ENCODE measurements at regions not wholly inside any gene's neighbourhood (a gene's known extent, or its start where the extent isn't known, plus 50 kb on each side); places are given as distances from the start of the nearest gene placed in this dataset.

DNA sequence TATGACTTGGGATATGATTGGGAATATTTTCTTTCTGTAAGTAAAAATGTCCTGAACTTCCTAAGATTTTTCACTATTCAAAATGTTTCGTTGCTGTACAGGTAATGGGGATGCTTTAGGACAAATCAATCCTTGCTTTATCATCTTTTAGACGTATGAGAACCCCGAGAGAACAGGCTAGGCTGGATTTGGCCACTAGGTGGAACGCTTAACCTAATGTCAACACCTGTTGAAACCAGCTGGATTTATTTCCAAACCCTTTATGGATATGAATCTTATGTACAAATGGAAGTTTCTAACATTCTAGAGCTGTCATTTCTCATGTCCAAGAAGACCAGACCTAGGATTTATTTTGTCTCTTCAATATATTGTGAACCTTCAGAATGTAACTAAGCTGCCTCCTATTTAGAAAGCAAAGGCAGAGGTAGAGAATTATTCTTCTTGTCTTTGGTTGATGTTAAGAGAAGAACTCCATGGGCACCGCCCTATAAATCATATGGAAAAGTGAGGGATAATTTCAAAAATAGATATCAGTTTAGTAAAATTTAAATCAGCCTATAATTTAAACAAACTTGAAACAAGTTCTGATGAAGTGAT lies 96.7 kb downstream of the PMAIP1 start (continued):
- TF ChIP-seq, protein P1, sequence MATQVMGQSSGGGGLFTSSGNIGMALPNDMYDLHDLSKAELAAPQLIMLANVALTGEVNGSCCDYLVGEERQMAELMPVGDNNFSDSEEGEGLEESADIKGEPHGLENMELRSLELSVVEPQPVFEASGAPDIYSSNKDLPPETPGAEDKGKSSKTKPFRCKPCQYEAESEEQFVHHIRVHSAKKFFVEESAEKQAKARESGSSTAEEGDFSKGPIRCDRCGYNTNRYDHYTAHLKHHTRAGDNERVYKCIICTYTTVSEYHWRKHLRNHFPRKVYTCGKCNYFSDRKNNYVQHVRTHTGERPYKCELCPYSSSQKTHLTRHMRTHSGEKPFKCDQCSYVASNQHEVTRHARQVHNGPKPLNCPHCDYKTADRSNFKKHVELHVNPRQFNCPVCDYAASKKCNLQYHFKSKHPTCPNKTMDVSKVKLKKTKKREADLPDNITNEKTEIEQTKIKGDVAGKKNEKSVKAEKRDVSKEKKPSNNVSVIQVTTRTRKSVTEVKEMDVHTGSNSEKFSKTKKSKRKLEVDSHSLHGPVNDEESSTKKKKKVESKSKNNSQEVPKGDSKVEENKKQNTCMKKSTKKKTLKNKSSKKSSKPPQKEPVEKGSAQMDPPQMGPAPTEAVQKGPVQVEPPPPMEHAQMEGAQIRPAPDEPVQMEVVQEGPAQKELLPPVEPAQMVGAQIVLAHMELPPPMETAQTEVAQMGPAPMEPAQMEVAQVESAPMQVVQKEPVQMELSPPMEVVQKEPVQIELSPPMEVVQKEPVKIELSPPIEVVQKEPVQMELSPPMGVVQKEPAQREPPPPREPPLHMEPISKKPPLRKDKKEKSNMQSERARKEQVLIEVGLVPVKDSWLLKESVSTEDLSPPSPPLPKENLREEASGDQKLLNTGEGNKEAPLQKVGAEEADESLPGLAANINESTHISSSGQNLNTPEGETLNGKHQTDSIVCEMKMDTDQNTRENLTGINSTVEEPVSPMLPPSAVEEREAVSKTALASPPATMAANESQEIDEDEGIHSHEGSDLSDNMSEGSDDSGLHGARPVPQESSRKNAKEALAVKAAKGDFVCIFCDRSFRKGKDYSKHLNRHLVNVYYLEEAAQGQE (IDR thresholded peaks at IDR 0.05; ENCODE audit: borderline replicate concordance) = peak; percentile 71; the same call in 1 of the 2 replicates
- TF ChIP-seq, protein P1 (CRISPR knock-in tag; IDR thresholded peaks at IDR 0.05; ENCODE audit: low read depth) = no peak
- TF ChIP-seq RFX5 (IDR thresholded peaks at IDR 0.05; ENCODE audit: low read depth, low read length) (no peak), ZBTB34 (CRISPR knock-in tag; IDR thresholded peaks at IDR 0.05) (no peak), MTA1 (IDR thresholded peaks at IDR 0.05; ENCODE audit: borderline replicate concordance) (no peak), CHCHD3 (CRISPR knock-in tag; IDR thresholded peaks at IDR 0.05) (no peak), RBM17 (IDR thresholded peaks at IDR 0.05; ENCODE audit: borderline replicate concordance, low read depth, low read length) (no peak), ZKSCAN8 (CRISPR knock-in tag; IDR thresholded peaks at IDR 0.05) (no peak), FOXA3 (CRISPR knock-in tag; conservative IDR thresholded peaks at IDR 0.05 in 1 of 2, IDR thresholded peaks at IDR 0.05 in 1 of 2) (0 out of 4 replicates have a peak, but pooled peaks of 1 of the 2 experiments have one; percentile 20), L3MBTL2 (IDR thresholded peaks at IDR 0.05) (no peak), RAD21 (CRISPR knock-in tag; conservative IDR thresholded peaks at IDR 0.05 in 1 of 2, IDR thresholded peaks at IDR 0.05 in 1 of 2) (peak; percentile 55 to 74)
- TF ChIP-seq, protein P2, sequence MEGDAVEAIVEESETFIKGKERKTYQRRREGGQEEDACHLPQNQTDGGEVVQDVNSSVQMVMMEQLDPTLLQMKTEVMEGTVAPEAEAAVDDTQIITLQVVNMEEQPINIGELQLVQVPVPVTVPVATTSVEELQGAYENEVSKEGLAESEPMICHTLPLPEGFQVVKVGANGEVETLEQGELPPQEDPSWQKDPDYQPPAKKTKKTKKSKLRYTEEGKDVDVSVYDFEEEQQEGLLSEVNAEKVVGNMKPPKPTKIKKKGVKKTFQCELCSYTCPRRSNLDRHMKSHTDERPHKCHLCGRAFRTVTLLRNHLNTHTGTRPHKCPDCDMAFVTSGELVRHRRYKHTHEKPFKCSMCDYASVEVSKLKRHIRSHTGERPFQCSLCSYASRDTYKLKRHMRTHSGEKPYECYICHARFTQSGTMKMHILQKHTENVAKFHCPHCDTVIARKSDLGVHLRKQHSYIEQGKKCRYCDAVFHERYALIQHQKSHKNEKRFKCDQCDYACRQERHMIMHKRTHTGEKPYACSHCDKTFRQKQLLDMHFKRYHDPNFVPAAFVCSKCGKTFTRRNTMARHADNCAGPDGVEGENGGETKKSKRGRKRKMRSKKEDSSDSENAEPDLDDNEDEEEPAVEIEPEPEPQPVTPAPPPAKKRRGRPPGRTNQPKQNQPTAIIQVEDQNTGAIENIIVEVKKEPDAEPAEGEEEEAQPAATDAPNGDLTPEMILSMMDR (IDR thresholded peaks at IDR 0.05 in 2 of 3, conservative IDR thresholded peaks at IDR 0.05 in 1 of 3; ENCODE audit: insufficient read depth in 2 of 3, low read depth in 1 of 3, low read length in 3 of 3) = peak; percentile 41 to 64 (median 58)
- TF ChIP-seq, protein P3, sequence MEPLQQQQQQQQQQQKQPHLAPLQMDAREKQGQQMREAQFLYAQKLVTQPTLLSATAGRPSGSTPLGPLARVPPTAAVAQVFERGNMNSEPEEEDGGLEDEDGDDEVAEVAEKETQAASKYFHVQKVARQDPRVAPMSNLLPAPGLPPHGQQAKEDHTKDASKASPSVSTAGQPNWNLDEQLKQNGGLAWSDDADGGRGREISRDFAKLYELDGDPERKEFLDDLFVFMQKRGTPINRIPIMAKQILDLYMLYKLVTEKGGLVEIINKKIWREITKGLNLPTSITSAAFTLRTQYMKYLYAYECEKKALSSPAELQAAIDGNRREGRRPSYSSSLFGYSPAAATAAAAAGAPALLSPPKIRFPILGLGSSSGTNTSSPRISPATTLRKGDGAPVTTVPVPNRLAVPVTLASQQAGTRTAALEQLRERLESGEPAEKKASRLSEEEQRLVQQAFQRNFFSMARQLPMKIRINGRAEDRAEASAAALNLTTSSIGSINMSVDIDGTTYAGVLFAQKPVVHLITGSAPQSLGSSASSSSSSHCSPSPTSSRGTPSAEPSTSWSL (CRISPR knock-in tag; IDR thresholded peaks at IDR 0.05; ENCODE audit: borderline replicate concordance) = no peak

Data from K562 (cell line).